LNCaP clone FGC (cell line): ENCODE measurements at regions not wholly inside any gene's neighbourhood (a gene's known extent, or its start where the extent isn't known, plus 50 kb on each side); places are given as distances from the start of the nearest gene placed in this dataset.
A peak's percentile ranks its signal among the peaks of the same experiment; 100 is the strongest.

Source experiments
- DNase-seq: peaks from one replicate; pipeline ENCODE4 v3.0.0-alpha.2; 2011; ENCODE audit warnings: low read depth
- H3K4me3 ChIP-seq: 2 replicates; pipeline ENCODE4 v1.5.1; 2011; ENCODE audit warnings: mild to moderate bottlenecking, low read depth, low read length, control low read depth
- TF ChIP-seq, protein P1 (sequence below): IDR thresholded peaks from 2 replicates; pipeline ENCODE4 v1.5.1; 2012; ENCODE audit warnings: mild to moderate bottlenecking; ENCODE audit not compliant: control insufficient read depth, insufficient read depth; ENCODE audit errors: extremely low read depth

DNA sequence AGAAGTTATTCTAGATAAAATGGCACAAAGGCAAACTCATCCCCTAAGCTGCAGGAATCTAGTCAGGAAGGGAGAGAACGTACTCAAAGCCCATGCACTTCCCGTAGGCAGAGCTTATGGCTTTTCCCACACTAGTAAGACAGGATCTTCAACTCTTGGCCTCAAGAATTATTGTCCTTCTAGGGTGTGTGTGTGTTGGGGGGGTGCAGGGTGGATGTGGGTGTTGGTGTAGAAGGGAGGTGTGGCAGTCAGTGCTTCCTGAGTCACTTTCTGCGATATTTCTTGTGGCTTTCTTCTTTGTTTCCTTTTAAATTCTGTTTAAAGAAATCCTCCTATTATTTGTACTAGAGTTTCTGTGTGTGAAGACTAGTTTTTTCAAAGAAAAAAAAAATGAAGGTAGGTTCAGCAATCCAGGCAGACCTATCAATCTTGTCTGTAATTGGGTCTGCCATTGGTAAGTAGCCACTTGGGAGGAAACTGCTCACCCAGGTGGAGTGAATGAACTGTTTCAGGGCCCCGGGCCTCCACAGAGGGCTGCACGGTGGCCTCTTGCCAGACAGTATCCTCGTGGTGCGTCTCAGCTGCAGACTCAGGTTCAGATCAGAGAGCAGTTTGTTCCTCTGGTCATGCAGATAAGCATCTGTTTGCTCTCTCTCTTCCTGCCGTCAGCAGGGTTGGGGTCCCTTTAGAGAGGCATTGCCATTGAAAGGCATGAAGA, 131.9 kb downstream of the NPR3 start:
- TF ChIP-seq, protein P1, sequence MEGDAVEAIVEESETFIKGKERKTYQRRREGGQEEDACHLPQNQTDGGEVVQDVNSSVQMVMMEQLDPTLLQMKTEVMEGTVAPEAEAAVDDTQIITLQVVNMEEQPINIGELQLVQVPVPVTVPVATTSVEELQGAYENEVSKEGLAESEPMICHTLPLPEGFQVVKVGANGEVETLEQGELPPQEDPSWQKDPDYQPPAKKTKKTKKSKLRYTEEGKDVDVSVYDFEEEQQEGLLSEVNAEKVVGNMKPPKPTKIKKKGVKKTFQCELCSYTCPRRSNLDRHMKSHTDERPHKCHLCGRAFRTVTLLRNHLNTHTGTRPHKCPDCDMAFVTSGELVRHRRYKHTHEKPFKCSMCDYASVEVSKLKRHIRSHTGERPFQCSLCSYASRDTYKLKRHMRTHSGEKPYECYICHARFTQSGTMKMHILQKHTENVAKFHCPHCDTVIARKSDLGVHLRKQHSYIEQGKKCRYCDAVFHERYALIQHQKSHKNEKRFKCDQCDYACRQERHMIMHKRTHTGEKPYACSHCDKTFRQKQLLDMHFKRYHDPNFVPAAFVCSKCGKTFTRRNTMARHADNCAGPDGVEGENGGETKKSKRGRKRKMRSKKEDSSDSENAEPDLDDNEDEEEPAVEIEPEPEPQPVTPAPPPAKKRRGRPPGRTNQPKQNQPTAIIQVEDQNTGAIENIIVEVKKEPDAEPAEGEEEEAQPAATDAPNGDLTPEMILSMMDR = no peak
- H3K4me3 ChIP-seq = no peak overlapping the region
- DNase-seq = peak; percentile 40

DNA sequence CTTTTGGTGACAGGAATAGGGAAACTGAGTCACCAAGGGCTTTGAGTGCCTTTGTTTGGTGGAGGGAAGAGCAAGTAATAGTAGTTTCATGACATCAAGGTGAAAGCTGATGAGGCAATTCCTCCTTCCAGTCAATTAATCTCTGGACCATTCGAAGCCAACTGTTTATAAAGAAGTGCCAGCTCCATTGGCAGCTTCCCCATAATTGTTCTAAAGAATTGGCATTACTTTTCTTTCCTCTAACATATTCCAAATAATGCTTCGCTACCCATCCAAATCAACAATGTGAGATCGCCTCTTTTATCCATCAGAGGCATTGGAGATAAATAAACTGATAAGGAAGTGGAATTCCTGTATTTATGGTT, 132.4 kb downstream of the NPR3 start:
- TF ChIP-seq, protein P1 = no peak
- no peak overlapping the region for H3K4me3 ChIP-seq
- peak; percentile 73 for DNase-seq

DNA sequence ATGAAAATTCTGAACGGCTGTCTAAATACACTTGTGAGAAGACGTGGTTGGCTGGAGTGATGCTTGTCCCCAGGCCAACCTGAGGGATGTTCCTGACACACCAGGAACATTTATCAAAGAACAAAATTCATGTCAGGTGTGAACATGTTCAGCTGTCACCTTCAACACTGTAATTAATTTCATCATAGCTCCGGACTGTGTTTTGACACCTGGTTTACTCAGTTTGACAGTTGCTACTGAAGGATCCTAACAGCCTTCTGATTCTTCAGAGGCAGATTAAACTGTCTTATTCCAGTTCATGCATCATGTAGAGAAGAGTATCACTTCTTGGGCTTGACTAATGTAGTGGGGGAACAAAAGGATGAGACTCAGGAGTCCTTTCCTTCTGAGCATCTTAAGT, 134.1 kb downstream of the NPR3 start:
- TF ChIP-seq, protein P1 = no peak
- DNase-seq = no peak
- no peak overlapping the region for H3K4me3 ChIP-seq

DNA sequence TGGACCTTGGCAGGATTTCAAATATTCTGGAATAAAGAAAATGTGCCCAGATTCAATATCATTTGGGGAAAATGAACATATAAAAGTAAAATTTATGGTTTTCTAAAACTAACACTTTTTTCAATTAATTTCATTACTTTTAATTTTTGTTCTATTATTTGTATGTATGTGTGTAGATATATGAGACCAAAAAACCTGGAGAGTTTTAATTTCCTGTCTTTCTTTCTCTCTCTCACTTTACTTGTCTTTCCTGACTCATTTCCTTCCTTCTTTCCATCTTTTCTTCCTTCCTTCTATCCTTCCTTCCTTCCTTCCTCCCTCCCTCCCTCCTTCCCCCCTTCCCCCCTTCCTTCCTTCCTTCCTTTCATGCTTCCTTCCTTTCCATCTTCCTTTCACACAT, 137.0 kb downstream of the NPR3 start:
- H3K4me3 ChIP-seq = no peak overlapping the region
- TF ChIP-seq, protein P1 = no peak
- DNase-seq = no peak

DNA sequence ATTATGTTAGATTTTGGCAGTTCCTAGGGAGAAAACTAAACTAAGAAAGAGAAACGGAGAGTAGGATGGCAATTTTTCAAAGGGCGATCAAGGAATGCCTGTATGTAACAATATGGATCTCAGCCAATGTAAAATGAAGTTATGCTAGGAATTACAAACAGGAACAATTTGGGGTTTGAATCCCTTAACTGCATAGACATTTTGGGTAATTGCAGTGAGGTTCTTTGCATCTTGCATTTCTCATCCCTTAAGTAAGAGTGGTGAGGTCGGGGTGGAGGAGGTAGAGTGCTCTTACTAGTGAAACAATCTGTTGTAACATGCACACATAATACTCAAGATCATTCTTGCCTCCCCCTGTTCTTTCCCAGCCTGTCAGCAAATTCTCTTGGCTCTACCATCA, 137.6 kb downstream of the NPR3 start:
- TF ChIP-seq, protein P1 = no peak
- H3K4me3 ChIP-seq = no peak overlapping the region
- DNase-seq = no peak

DNA sequence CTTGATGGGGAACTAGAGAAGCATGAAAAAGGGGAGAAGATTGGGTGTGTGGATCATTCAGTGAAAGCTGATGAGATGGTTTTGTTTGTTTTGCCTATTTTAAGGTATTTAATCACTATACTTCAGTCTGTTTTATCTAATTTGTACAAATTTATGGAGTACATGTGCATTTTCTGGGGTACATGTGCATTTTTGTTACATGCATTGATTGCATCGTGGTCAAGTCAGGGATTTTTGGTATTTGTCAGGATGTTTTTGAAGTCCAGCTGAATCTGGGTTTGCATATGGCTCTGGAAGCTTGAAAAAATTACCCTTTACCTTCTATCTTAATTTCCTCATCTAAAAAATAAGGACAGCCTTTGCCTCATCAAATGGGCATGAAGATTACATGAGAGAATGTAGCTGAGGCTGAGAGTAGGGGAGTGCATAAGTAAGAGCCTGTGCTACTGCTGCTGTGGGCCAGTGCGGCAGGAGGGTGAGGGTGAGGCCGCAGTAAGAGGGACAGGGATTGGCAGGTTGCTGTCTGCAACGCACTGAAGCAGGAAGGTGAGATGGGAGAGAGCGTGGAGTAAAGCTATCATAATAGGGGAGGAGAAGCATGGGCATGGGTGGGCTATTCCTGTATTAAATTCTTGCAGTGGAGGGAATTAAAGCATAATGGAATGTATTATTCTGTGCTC, 139.8 kb downstream of the NPR3 start:
- TF ChIP-seq, protein P1 = no peak
- H3K4me3 ChIP-seq = no peak overlapping the region
- no peak for DNase-seq
